ENCODE measurements at regions not wholly inside any gene's neighbourhood (a gene's known extent, or its start where the extent isn't known, plus 50 kb on each side); places are given as distances from the start of the nearest gene placed in this dataset.

DNA sequence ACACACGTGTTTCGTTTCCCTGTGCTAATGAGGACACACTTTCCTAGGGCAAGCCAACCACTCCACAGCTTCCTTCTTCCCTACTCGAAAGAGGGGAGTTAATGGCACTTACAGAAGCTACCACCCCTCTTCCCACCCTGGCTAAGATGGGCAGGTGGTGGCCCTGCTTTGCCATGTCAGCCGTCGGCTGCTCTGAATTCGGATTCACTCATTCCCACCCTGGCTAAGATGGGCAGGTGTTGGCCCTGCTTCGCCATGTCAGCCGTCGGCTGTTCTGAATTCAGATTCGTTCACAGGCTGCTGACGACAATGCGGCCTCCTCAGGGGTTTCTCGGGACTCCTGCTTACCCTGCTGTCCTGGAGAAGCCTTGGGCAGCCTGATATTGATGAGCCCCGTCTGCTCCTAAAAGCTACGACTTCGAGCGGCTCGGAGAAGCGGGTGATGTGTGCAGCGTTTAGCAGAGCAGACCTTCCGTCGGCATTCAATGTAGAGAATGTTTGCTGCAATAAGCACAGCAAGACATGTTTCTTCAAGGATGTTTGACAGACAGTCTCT, 56.2 kb upstream of the PPP2R2D start:
- TF ChIP-seq, protein P1, sequence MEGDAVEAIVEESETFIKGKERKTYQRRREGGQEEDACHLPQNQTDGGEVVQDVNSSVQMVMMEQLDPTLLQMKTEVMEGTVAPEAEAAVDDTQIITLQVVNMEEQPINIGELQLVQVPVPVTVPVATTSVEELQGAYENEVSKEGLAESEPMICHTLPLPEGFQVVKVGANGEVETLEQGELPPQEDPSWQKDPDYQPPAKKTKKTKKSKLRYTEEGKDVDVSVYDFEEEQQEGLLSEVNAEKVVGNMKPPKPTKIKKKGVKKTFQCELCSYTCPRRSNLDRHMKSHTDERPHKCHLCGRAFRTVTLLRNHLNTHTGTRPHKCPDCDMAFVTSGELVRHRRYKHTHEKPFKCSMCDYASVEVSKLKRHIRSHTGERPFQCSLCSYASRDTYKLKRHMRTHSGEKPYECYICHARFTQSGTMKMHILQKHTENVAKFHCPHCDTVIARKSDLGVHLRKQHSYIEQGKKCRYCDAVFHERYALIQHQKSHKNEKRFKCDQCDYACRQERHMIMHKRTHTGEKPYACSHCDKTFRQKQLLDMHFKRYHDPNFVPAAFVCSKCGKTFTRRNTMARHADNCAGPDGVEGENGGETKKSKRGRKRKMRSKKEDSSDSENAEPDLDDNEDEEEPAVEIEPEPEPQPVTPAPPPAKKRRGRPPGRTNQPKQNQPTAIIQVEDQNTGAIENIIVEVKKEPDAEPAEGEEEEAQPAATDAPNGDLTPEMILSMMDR (IDR thresholded peaks at IDR 0.05), result no peak
- no peak for TF ChIP-seq POLR2A (IDR thresholded peaks at IDR 0.05)
